Breast epithelium (tissue), 3 donors: ENCODE measurements at regions not wholly inside any gene's neighbourhood (a gene's known extent, or its start where the extent isn't known, plus 50 kb on each side); places are given as distances from the start of the nearest gene placed in this dataset.

Experiments used
- POLR2A ChIP-seq: fragments of 450-650 bp; IDR thresholded peaks from one replicate; pipeline ENCODE4 v1.6.1; 2016; ENCODE audit warnings: antibody characterized with exemption, mild to moderate bottlenecking, moderate library complexity
- POLR2AphosphoS5 ChIP-seq, 3 donors: sonication (generic); formaldehyde crosslinking; IDR thresholded peaks; one replicate each; pipeline ENCODE4 v1.6.1; 2017; ENCODE audit warnings: antibody characterized with exemption in 3 of 3
- TF ChIP-seq, protein P1 (sequence below), 3 donors: fragments of 450-650 bp; IDR thresholded peaks; one replicate each; pipeline ENCODE4 v1.5.1; 2016 to 2017; ENCODE audit warnings: antibody characterized with exemption in 3 of 3, mild to moderate bottlenecking in 3 of 3, moderate library complexity in 3 of 3

DNA sequence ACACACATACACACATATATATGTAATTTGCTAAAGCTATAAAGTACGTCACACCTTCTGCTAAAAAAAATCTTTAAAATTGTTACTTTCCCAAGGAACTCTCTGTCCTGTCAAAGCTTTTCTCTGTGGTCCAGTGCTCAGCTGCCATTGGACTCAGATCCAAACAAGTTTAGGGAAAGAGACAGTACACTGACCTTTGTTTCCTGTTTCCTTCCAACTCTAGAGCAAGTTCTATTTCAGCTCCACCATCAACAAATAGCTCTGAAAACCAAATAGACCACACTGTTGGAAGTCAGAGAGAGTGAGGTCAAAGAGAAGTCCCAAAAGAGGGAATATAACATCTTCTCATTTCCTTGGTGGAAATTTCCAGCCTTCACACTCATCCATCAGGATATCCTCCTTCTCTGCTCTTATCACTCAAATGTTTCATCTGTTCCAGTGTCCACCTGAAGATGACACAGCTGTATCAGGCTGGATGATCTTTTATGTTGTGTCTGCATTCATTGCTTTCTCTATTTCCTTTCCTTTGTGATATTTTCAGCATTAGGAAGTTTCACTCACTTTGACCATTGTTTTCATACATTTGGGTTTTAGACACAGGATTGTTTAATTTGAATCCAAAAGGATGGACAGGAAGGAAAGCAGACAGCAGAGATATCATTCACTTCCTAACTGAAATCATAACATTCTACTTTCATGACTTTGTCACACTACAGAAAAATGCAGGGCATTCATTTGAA, 192.3 kb upstream of the NT5C1B start:
- TF ChIP-seq POLR2A (no peak), POLR2AphosphoS5 (IDR thresholded peaks at IDR 0.05) (no peak)
- TF ChIP-seq, protein P1, sequence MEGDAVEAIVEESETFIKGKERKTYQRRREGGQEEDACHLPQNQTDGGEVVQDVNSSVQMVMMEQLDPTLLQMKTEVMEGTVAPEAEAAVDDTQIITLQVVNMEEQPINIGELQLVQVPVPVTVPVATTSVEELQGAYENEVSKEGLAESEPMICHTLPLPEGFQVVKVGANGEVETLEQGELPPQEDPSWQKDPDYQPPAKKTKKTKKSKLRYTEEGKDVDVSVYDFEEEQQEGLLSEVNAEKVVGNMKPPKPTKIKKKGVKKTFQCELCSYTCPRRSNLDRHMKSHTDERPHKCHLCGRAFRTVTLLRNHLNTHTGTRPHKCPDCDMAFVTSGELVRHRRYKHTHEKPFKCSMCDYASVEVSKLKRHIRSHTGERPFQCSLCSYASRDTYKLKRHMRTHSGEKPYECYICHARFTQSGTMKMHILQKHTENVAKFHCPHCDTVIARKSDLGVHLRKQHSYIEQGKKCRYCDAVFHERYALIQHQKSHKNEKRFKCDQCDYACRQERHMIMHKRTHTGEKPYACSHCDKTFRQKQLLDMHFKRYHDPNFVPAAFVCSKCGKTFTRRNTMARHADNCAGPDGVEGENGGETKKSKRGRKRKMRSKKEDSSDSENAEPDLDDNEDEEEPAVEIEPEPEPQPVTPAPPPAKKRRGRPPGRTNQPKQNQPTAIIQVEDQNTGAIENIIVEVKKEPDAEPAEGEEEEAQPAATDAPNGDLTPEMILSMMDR (IDR thresholded peaks at IDR 0.05): no peak
